DMS 273 (cell line): ENCODE measurements at regions not wholly inside any gene's neighbourhood (a gene's known extent, or its start where the extent isn't known, plus 50 kb on each side); places are given as distances from the start of the nearest gene placed in this dataset.

Source experiments
- DNase-seq: peaks from one replicate; lab custom pipeline; 2025; ENCODE audit not compliant: unreplicated experiment; lab: John Stamatoyannopoulos, UW

DNA sequence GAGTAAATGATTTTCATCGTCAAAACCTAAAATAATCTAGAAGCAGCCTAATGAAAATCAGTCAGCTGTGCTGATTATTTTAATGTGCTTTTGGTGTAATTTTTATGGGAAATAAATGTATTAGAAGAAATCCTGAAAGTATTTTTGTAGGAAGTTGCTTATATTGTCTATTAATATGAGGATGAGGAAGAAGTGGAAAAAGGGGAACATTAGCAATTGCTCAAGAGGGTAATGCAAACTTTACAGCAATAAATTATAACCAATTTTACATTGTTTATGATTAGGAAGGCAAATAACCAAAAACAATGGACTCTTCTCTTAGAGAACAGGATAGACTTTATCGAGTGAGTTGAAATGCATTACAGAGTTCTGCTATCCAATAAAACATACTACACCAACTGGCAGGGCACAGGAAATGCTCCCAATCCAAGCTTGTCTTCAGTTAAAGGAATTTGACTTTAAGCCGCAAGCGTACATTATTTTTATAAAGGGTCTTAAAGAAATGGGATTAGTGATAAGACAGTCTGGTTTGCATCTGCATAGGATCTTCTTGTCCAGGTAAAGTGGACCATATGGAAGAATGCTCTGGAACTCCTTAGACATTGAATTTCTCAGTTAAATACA lies 374.8 kb downstream of the PDGFC start:
- no peak for DNase-seq

DNA sequence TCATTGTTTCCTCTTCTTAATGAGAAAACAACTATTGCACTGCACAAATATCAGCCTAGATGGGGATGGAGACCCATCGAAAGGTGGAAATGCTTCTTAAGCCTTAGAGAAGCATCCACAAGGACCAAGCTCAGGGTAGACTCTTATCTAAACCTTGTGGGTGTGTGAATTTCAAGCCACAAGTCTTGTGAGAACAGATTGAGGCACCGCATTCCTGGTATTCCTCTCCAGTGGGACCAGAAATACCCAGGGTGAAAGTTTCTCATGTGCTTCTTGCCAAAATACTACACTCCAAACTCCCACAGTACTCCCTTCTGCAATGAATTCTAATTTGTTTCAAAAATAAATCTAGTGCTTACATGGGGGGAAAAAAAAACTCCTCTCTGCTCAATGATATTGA lies 375.6 kb downstream of the PDGFC start:
- DNase-seq, result peak; percentile 34

GRCh38 chr4:156595041-156595440 lies 376.6 kb downstream of the PDGFC start:
- no peak for DNase-seq

DNA sequence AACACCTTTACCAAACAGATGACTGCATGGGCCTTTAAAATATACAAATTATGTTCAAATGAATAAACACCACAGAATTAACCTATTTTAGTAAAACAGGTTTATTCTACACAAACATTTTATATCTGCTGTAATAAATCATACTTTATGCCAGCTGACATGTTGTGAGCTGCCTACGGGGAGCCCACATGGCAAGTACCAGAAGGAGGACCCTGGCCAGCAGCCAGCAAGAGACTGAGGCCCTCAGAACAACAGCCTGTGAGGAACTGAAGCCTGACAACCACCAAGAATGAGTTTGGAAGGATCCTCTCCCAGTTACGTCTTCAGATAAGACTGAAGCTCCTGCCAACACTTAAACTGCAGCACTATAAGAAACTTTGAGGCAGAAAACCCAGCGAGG lies 377.0 kb downstream of the PDGFC start:
- peak; percentile 93 for DNase-seq

GRCh38 chr4:156593464-156593863 lies 378.1 kb downstream of the PDGFC start:
- no peak for DNase-seq

GRCh38 chr4:156591679-156592078 lies 379.9 kb downstream of the PDGFC start:
- DNase-seq, result no peak

DNA sequence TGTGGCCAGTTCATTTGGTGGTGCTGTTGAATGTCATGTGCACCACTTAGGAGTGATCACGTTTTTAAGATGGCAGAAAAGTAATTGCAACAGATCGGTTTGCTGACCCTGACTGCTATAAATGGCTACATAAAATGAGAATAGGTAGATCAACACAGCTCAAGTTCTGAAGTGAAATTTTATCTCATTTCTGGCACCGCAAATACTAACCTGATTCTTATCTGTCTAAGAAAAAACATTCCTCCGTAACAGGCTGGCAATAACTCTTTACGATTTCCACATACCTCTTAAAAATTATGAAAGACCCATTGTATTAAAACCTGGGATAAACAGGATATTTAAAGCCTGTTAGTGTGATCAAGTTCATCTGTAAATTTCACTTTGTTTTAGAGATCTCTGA lies 387.5 kb downstream of the PDGFC start:
- no peak for DNase-seq

GRCh38 chr4:156583265-156583664 lies 388.3 kb downstream of the PDGFC start:
- DNase-seq, result no peak

DNA sequence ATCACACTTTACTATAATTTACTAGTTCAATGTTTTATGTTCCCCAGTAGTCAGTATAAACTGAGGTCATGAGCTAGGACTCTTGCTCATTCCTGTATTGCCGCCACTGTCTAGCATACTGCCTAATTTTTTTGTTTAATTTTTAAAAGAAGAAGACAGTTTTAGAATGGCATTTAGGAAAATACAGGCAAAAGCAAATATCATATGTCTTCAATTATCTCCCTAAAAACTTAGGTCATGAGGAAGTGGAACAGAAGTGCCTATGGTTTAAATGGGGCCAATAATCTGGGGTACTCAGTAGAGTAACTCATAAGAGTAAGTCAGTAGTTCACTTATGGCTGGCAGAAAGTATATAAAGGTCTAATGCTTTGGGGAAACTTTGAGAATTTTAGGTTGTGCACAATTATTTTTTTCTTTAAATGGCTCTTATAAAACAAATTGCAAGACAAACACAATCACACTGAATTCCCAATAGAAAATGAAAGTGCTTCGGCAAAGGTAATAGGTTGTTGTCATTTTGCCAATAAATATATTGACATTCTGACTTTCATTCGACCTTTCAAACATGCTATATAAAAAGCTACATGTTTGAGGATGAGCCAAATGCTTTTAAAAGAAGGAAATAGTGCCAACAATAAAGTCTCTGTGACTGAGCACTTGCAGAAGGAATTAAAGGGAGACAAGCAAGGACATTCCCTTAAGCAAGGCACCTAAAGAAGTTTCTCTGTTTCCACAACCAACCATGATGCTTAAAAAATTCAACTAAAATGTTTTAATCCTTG lies 390.1 kb downstream of the PDGFC start:
- DNase-seq, result no peak

DNA sequence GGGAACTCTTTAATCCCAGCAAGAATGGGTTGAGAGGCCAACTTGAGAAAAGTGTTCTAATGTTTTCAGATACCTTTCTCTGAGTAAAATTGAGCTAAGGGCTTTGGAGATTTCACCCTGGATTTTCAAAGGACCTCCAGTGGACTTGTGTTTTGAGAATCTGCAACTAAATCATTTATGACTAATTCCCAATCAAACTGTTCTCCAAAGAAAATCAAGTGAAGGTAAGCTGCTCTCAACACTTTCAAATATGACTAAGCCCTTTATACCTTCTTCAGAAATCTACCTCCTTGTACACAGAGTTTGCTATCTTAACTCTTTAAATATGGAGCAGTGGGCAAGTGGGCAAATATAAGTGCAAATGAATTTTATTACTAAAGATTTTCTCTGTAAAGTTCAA lies 392.9 kb downstream of the PDGFC start:
- DNase-seq, result no peak

- no peak for DNase-seq
Measured at GRCh38 chr4:156578005-156578404, 393.6 kb downstream of the PDGFC start.

DNA sequence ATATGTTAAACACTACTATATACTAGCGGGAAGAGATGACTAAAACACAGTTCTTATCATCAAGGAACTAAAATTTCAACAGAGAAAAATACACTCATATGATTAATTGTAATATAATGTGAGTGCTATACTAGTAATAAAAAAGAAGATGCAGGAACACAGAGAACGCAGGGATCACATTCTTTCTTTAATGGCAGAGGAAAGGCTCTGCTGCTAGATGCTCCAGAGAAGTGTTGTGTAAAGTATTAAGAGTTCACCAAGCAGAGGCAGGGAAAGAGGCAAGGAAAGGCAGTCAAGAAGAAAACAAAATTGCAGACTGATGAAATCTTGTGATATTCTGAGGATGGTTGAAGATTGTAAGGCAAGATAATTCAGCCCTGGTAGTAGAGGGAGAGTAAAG lies 394.7 kb downstream of the PDGFC start:
- DNase-seq, result no peak

DNA sequence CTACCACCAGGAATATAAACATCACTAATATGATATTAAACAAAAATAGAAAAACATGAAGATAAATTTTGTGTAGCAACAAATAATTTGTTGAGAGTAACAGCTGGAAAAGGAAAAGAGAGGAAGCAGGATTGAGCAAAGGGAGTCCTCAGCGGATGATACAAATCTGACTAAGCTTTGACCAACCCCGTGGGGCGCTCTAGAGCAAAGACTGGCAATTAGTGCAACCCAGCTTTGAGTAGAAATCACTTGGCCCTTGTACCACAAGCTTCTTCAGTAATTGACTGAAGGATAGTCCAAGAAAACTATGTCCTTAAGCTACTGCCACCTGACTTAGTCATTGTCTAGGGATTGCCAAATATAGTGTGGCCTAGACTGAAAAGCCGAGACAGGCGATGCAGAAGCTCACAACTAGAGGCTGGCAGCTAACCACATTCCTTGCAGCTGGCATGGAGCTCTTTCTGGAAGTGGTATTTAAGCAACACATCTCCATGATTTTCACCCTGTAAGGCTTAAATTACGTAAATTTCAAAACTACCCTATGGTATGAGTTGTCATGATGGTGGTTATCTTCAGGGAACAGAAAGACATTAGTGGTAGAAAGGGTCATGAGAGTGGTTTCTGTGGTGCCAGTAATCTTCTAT lies 396.0 kb downstream of the PDGFC start:
- no peak for DNase-seq

DNA sequence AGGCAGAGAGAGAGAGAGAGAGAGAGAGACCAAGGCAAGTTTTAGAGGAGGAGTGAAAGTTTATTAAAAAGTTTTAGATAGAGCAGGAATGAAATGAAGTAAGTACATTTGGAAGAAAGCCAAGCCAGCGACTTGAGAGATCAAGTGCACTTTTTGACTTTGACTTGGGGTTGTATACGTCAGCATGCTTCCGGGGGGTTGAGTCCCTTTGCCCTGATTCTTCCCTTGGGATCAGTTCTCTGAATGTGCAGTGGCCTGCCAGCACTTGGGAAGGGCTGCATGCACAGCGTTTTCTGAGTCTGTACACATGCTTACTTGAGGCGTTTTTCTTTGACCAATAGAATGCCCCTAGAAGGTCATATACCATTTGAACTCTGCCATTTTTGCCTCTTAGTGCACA lies 400.5 kb downstream of the PDGFC start:
- DNase-seq, result peak; percentile 4

DNA sequence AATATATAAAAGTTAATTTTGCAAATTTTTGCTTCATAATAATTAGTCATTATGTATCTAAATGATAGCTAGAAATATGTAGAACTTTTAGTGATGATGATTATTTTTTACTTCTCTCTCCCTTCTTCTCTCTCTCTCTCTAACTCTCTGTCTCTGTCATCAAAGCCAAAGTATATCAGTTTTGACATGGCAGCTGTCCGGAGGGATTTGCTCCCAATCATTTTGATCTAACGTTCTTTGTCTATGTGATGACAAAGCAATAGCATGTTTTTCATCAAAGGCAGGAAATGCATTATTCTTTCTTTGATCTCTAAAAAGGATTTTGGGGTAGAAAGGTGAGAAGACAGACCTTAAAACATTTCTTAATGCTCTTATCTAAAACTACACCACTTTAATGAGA lies 402.1 kb downstream of the PDGFC start:
- no peak for DNase-seq

GRCh38 chr4:156568484-156568883 lies 403.1 kb downstream of the PDGFC start:
- DNase-seq, result no peak

GRCh38 chr4:156568041-156568440 lies 403.6 kb downstream of the PDGFC start:
- no peak for DNase-seq

- DNase-seq, result no peak
Measured at GRCh38 chr4:156560701-156561100, 410.9 kb downstream of the PDGFC start.

- DNase-seq, result no peak
Measured at GRCh38 chr4:156559346-156559745, 412.3 kb downstream of the PDGFC start.

GRCh38 chr4:156558373-156559025 lies 413.1 kb downstream of the PDGFC start:
- DNase-seq, result no peak

DNA sequence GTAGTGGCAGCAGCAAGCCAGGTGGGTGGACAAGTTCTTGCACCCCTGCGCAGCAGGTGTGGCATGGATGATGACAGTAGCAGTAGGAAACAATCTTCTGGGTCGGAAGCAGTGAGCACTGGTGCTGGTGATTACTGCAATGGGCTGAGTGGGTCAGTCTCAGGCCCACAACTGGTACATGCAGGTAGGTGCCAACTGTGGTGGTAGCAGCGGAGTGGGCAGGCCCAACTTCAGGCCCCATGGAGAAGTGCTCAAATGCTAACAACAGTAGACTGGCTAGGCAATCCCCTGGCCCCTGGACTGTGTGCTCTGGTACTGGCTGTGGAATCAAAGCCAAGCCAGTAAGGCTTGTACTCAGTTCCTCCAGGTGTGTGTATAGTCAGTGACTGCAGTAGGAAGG lies 413.7 kb downstream of the PDGFC start:
- DNase-seq, result no peak

GRCh38 chr4:156556336-156556735 lies 415.3 kb downstream of the PDGFC start:
- DNase-seq, result no peak
